ENCODE measurements at regions not wholly inside any gene's neighbourhood (a gene's known extent, or its start where the extent isn't known, plus 50 kb on each side); places are given as distances from the start of the nearest gene placed in this dataset.

DNA sequence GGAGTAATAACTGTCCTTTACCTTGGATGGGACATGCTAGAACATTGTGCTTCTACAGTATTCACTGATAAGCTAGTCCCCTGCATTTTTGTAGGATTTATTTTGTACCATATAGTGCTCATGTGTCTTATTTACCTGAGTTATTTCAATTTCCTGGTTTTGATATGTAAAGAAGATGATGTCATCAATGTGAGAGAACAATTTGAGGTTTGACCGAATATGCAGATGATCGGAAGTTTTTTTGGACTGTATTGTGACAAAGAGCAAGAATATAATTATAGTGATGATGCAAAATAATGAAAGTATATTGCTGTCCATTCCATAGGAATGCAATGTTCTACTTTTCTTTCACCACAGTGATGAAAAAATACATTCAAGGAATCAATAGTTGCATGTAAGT, 114.8 kb downstream of the RERGL start:
- TF ChIP-seq CTCF (IDR thresholded peaks at IDR 0.05; ENCODE audit: borderline replicate concordance, control extremely low read depth, extremely low read depth, insufficient read depth, missing control alignments), result no peak
- in situ Hi-C loops (cut with MboI; ENCODE audit: low sequenced_read_pairs, unreplicated experiment), result no loop called here
- DNase-seq (ENCODE audit: low spot score), result no peak

DNA sequence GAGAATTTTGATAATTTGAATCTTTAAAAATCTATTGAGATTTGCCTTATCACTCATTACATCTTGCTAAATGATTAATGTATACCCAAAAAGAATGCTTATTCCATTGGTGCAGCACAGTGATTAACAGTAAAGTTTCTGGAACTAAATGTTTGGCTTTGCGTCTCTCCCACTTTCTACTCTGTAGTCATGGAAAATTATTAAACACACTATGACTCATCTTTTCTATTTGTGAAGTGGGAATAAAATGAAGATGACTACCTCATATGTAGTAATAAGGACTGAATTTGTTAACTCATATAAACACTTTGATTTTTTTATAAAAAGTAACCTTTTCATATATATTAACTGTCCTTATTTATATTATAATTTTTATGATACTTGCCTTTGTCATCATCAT, 118.1 kb downstream of the RERGL start:
- no peak for DNase-seq (ENCODE audit: low spot score)
- in situ Hi-C loops (cut with MboI; ENCODE audit: low sequenced_read_pairs, unreplicated experiment), result no loop called here

DNA sequence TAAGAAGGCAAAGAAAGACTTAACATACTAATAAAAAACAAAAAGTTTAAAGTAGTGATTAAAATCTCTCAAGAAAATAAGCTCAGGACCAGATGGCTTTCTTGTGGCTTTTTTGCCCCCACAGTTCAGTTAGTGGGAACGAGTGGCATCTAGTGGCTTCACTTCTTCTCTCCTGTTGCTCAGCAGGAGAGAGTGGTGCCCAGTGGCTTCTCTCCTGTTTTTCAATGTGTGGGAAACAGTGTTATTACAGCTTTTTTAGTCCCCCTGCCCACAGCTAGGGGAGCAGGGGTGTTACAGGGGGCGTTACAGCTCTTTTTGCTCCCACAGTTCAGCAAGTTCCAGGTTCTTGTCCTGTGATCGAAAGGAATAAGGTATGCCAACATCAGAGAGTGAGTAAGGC, 135.2 kb downstream of the RERGL start:
- in situ Hi-C loops (cut with MboI; ENCODE audit: low sequenced_read_pairs, unreplicated experiment), result no loop called here
- DNase-seq (ENCODE audit: low spot score), result no peak
- no peak for TF ChIP-seq CTCF (IDR thresholded peaks at IDR 0.05; ENCODE audit: borderline replicate concordance, control extremely low read depth, extremely low read depth, insufficient read depth, missing control alignments)

More for the DNA sequence above, 118.1 kb downstream of the RERGL start:
- no peak for TF ChIP-seq CTCF (IDR thresholded peaks at IDR 0.05; ENCODE audit: borderline replicate concordance, control extremely low read depth, extremely low read depth, insufficient read depth, missing control alignments)

- no peak for TF ChIP-seq CTCF (IDR thresholded peaks at IDR 0.05; ENCODE audit: borderline replicate concordance, control extremely low read depth, extremely low read depth, insufficient read depth, missing control alignments)
- in situ Hi-C loops (cut with MboI; ENCODE audit: low sequenced_read_pairs, unreplicated experiment), result no loop called here
- DNase-seq (ENCODE audit: low spot score), result no peak
Observed at GRCh38 chr12:17950898-17951297, 139.1 kb downstream of the RERGL start.

- TF ChIP-seq CTCF (IDR thresholded peaks at IDR 0.05; ENCODE audit: borderline replicate concordance, control extremely low read depth, extremely low read depth, insufficient read depth, missing control alignments), result no peak
- no peak for DNase-seq (ENCODE audit: low spot score)
- in situ Hi-C loops (cut with MboI; ENCODE audit: low sequenced_read_pairs, unreplicated experiment), result no loop called here
Observed at GRCh38 chr12:17949558-17950141, 140.3 kb downstream of the RERGL start.

- DNase-seq (ENCODE audit: low spot score), result no peak
- TF ChIP-seq CTCF (IDR thresholded peaks at IDR 0.05; ENCODE audit: borderline replicate concordance, control extremely low read depth, extremely low read depth, insufficient read depth, missing control alignments), result no peak
- in situ Hi-C loops (cut with MboI; ENCODE audit: low sequenced_read_pairs, unreplicated experiment), result no loop called here
Observed at GRCh38 chr12:17928708-17929366, 161.2 kb downstream of the RERGL start.
